ENCODE measurements at regions not wholly inside any gene's neighbourhood (a gene's known extent, or its start where the extent isn't known, plus 50 kb on each side); places are given as distances from the start of the nearest gene placed in this dataset.
"Not testable (repeated sequence)": the region's sequence is repeated elsewhere in the genome, so short reads cannot be mapped to it uniquely, and the experiment has no call there.

DNA sequence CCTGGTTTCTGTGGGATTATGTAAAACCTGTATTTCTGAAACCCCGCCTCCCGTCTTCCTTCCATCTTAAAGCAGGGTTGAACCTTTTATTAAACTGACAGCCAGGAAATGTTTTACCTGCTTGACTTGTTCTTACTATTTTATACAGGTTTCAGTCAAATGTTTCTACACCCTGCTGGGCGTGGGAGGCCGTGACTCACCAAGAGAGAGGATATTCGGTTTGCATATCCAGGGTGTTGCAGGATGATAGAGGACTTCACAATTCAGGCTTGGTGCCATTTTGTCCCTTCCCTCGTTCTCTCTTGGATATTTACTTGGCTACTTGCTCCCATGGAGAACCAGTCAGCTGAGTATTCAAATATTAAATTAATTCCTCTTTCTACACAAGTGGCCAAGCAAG is 69.7 kb downstream of the ARF6 start:
- Histone ChIP-seq H3K36me3 (ENCODE audit: insufficient read depth in 1 of 2, low read depth in 1 of 2) (no peaks in the 10 kb centered on the region), H3K4me1 (no peaks in the 10 kb centered on the region), H3K27ac (no peak overlapping the region), H3K4me3 (no peak overlapping the region), H3K9me3 (no peaks in the 10 kb centered on the region), H3K27me3 (ENCODE audit: insufficient read depth in 3 of 3, low read length in 2 of 3) (no peaks in the 10 kb centered on the region)
- ATAC-seq: no peak
- DNase-seq: no peak
- intact Hi-C loops (cut with DNase I): no loop called here
- TF ChIP-seq, protein P1, sequence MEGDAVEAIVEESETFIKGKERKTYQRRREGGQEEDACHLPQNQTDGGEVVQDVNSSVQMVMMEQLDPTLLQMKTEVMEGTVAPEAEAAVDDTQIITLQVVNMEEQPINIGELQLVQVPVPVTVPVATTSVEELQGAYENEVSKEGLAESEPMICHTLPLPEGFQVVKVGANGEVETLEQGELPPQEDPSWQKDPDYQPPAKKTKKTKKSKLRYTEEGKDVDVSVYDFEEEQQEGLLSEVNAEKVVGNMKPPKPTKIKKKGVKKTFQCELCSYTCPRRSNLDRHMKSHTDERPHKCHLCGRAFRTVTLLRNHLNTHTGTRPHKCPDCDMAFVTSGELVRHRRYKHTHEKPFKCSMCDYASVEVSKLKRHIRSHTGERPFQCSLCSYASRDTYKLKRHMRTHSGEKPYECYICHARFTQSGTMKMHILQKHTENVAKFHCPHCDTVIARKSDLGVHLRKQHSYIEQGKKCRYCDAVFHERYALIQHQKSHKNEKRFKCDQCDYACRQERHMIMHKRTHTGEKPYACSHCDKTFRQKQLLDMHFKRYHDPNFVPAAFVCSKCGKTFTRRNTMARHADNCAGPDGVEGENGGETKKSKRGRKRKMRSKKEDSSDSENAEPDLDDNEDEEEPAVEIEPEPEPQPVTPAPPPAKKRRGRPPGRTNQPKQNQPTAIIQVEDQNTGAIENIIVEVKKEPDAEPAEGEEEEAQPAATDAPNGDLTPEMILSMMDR (IDR thresholded peaks at IDR 0.05): no peak
- 90 to 94% (median 91%) methylated on average over 6 of the region's 6 CpGs for WGBS, 3 donors

DNA sequence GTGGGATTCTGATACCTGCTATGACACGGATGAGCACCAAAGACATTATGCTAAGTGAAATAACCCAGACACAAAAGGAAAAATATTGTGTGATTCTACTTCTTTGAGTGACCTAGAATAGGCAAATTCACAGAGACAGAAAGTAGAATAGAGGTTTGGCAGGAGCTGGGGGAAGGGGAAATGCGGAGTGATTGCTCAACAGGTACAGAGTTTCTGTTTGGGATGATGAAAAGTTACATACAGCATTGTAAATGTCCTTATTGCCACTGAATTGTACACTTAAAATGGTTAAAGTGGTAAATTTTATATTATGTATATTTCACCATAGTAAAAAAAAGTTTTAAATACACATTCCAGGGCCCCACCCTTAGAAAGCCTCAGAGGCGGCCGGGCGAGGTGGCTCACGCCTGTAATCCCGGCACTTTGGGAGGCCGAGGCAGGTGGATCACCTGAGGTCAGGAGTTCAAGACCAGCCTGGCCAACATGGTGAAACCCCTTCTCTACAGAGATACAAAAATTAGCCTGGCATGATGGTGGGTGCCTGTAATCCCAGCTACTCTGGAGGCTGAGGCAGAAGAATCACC is 72.3 kb downstream of the ARF6 start:
- ATAC-seq; H3K27ac ChIP-seq; H3K4me3 ChIP-seq; H3K9me3 ChIP-seq; DNase-seq; H3K36me3 ChIP-seq (ENCODE audit: insufficient read depth in 1 of 2, low read depth in 1 of 2); H3K27me3 ChIP-seq (ENCODE audit: insufficient read depth in 3 of 3, low read length in 2 of 3); H3K4me1 ChIP-seq; intact Hi-C loops (cut with DNase I): not testable (repeated sequence)
- WGBS, 3 donors: 94 to 96% (median 96%) methylated on average over 8 of the region's 8 CpGs

DNA sequence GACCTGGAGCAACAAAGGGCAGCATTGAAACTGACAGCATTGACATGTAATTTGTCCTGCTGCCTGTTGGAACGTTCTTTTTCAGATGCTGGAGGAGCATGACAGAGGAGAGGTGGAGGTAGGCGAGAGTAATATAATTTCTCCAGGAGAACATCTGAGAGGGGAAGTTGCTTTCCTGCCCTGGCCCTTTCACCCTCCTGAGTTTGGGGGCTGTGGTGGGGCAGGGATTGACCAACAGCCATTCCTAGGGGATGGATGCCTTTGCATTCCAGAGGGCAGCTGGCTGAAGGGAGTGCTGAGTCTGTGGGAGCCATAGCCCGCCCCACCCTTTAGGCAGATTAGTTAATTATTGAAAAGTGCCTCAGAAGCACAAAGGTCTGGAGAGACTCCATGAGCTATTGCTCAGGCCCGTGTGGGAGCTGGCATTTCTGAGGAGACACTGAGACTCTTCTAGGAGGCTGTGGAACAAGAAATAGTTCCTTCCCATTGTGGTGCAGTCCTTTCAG is 73.5 kb downstream of the ARF6 start:
- intact Hi-C loops (cut with DNase I): no loop called here
- Histone ChIP-seq H3K27me3 (ENCODE audit: insufficient read depth in 3 of 3, low read length in 2 of 3) (no peaks in the 10 kb centered on the region), H3K4me3 (no peak overlapping the region), H3K36me3 (ENCODE audit: insufficient read depth in 1 of 2, low read depth in 1 of 2) (no peaks in the 10 kb centered on the region), H3K9me3 (no peaks in the 10 kb centered on the region), H3K27ac (no peak overlapping the region), H3K4me1 (peaks cover 12% of the 10 kb centered on the region)
- 34 to 50% (median 41%) methylated on average over 4 of the region's 4 CpGs for WGBS, 3 donors
- ATAC-seq: no peak
- TF ChIP-seq, protein P1 (IDR thresholded peaks at IDR 0.05): no peak
- no peak for DNase-seq

DNA sequence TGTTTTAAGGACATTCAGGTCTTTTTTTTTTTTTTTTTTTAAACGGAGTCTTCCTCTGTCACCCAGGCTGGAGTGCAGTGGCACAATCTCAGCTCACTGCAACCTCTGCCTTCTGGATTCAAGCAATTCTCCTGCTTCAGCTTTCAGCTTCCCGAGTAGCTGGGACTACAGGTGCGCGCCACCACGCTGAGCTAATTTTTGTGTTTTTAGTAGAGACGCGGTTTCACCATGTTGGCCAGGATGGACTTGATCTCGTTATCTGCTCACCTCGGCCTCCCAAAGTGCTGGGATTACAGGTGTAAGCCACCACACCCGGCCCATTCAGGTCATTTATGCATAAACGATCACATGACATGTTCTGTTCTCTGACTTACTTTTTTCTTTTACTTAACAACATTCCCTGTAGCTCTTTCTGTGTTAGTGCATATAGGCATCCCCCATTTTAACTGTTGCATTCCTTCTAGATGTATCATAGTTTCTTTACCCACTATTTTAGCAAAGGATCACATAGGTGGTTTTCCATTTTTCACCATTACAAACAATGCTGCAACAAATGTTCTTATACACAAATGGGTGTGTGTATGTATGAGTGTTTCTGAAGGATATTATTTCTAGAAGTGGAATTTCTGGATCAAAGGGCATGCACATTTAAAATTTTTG is 74.2 kb downstream of the ARF6 start:
- H3K4me1 ChIP-seq: peaks cover 20% of the 10 kb centered on the region
- no peaks in the 10 kb centered on the region for H3K36me3 ChIP-seq (ENCODE audit: insufficient read depth in 1 of 2, low read depth in 1 of 2)
- ATAC-seq: no peak
- H3K27me3 ChIP-seq (ENCODE audit: insufficient read depth in 3 of 3, low read length in 2 of 3): no peaks in the 10 kb centered on the region
- H3K4me3 ChIP-seq: no peak overlapping the region
- no peaks in the 10 kb centered on the region for H3K9me3 ChIP-seq
- 93 to 97% (median 96%) methylated on average over 11 of the region's 11 CpGs for WGBS, 3 donors
- TF ChIP-seq, protein P1 (IDR thresholded peaks at IDR 0.05): no peak
- intact Hi-C loops (cut with DNase I): no loop called here
- no peak overlapping the region for H3K27ac ChIP-seq
- no peak for DNase-seq

DNA sequence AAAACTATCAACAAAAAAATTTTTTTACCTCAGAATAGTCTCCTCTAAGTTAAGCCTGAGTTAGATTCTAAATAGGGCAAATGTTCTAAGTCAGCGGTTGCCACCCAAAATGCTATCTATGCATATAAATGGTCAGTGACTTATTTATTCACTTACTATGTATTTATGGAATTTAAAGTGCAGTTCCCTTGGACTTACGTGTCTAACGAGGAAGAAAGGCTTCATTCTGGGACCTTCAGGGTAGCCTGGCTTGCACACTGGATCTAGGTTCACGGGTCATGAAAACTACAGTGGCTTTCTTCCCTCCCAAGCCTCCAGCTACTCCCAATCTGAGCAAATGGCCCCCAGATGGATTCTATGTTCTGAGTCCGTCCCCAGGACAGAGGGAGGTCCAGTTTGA is 77.1 kb downstream of the ARF6 start:
- no peak overlapping the region for H3K4me3 ChIP-seq
- peak overlapping the region; percentile 3 for H3K27ac ChIP-seq
- ATAC-seq (no peak), DNase-seq (no peak)
- peaks cover 33% of the 10 kb centered on the region for H3K4me1 ChIP-seq
- TF ChIP-seq, protein P1 (IDR thresholded peaks at IDR 0.05): no peak
- intact Hi-C loops (cut with DNase I): no loop called here
- no peaks in the 10 kb centered on the region for H3K9me3 ChIP-seq
- H3K27me3 ChIP-seq (ENCODE audit: insufficient read depth in 3 of 3, low read length in 2 of 3): no peaks in the 10 kb centered on the region
- no peaks in the 10 kb centered on the region for H3K36me3 ChIP-seq (ENCODE audit: insufficient read depth in 1 of 2, low read depth in 1 of 2)
- 89 to 95% (median 90%) methylated on average over 5 of the region's 5 CpGs for WGBS, 3 donors
